ENCODE measurements at regions not wholly inside any gene's neighbourhood (a gene's known extent, or its start where the extent isn't known, plus 50 kb on each side); places are given as distances from the start of the nearest gene placed in this dataset.

- DNase-seq, result no peak
Observed at GRCh38 chr14:100440758-100441203, 117.6 kb downstream of the SLC25A47 start.

GRCh38 chr14:100441271-100441947 lies 118.3 kb downstream of the SLC25A47 start:
- DNase-seq, result no peak

- DNase-seq, result no peak
Observed at GRCh38 chr14:100442036-100442435, 118.9 kb downstream of the SLC25A47 start.

- DNase-seq, result no peak
Observed at GRCh38 chr14:100442498-100443490, 119.7 kb downstream of the SLC25A47 start.

- DNase-seq, result no peak
Observed at GRCh38 chr14:100443603-100444002, 120.5 kb downstream of the SLC25A47 start.

- DNase-seq, result no peak
Observed at GRCh38 chr14:100445436-100446088, 122.4 kb downstream of the SLC25A47 start.

GRCh38 chr14:100446572-100446971 lies 123.4 kb downstream of the SLC25A47 start:
- DNase-seq, result no peak

- DNase-seq, result no peak
Observed at GRCh38 chr14:100448376-100448775, 125.2 kb downstream of the SLC25A47 start.

GRCh38 chr14:100449225-100449987 lies 126.3 kb downstream of the SLC25A47 start:
- DNase-seq, result no peak

GRCh38 chr14:100450049-100450448 lies 126.9 kb downstream of the SLC25A47 start:
- DNase-seq, result no peak

GRCh38 chr14:100450736-100451135 lies 127.6 kb downstream of the SLC25A47 start:
- DNase-seq, result no peak

GRCh38 chr14:100451264-100451663 lies 128.1 kb downstream of the SLC25A47 start:
- no peak for DNase-seq

GRCh38 chr14:100453930-100454329 lies 130.8 kb downstream of the SLC25A47 start:
- DNase-seq, result no peak

GRCh38 chr14:100454437-100454836 lies 131.3 kb downstream of the SLC25A47 start:
- DNase-seq, result no peak

GRCh38 chr14:100463937-100464336 lies 123.3 kb downstream of the BEGAIN start:
- DNase-seq, result no peak

GRCh38 chr14:100466111-100466856 lies 120.9 kb downstream of the BEGAIN start:
- no peak for DNase-seq

GRCh38 chr14:100467046-100467750 lies 120.0 kb downstream of the BEGAIN start:
- no peak for DNase-seq

GRCh38 chr14:100467939-100468338 lies 119.3 kb downstream of the BEGAIN start:
- DNase-seq, result no peak

- DNase-seq, result no peak
Observed at GRCh38 chr14:100468557-100468956, 118.7 kb downstream of the BEGAIN start.

- no peak for DNase-seq
Observed at GRCh38 chr14:100469632-100470522, 117.3 kb downstream of the BEGAIN start.
